ENCODE measurements at regions not wholly inside any gene's neighbourhood (a gene's known extent, or its start where the extent isn't known, plus 50 kb on each side); places are given as distances from the start of the nearest gene placed in this dataset.

GRCh38 chr2:18795906-18796305 lies 206.5 kb upstream of the NT5C1B start:
- intact Hi-C loops (cut with DNase I) = no loop called here
- DNase-seq (ENCODE audit: extremely low spot score in 2 of 2) = no peak
- peaks cover 8% of the 10 kb centered on the region for H3K4me1 ChIP-seq
- no peak overlapping the region for H3K4me3 ChIP-seq
- no peaks in the 10 kb centered on the region for H3K36me3 ChIP-seq
- H3K27ac ChIP-seq = no peak overlapping the region
- no peaks in the 10 kb centered on the region for H3K27me3 ChIP-seq
- no peaks in the 10 kb centered on the region for H3K9me3 ChIP-seq
- TF ChIP-seq POLR2AphosphoS5 (IDR thresholded peaks at IDR 0.05; ENCODE audit: insufficient read depth in 1 of 2, low read depth in 1 of 2) (no peak), CTCF (IDR thresholded peaks at IDR 0.05) (no peak)

DNA sequence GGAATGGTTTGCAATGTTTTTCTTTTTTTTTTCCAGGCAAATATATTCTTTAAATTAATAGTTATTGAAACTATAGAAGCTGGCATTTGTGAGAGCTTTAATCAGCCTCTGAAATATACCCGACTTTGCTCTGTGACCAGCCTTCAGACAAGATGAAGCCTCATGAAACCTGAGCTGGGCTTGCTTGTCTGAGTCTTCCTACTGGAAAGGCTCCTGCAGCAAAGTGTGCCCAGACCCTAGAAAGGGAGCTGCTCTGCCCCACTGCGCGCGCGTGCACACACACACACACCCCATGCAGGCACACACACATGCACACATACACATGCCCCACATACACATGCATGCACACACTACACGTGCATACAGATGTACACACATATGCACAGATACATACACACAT lies 203.3 kb upstream of the NT5C1B start:
- Histone ChIP-seq H3K27ac (no peak overlapping the region), H3K36me3 (no peaks in the 10 kb centered on the region), H3K9me3 (no peaks in the 10 kb centered on the region), H3K4me1 (peaks cover 8% of the 10 kb centered on the region), H3K4me3 (no peak overlapping the region), H3K27me3 (no peaks in the 10 kb centered on the region)
- DNase-seq (ENCODE audit: extremely low spot score in 2 of 2) = no peak
- TF ChIP-seq CTCF (IDR thresholded peaks at IDR 0.05) = no peak
- no peak for TF ChIP-seq POLR2A (IDR thresholded peaks at IDR 0.05)
- TF ChIP-seq POLR2AphosphoS5 (IDR thresholded peaks at IDR 0.05; ENCODE audit: insufficient read depth in 1 of 2, low read depth in 1 of 2) = no peak
- intact Hi-C loops (cut with DNase I) = no loop called here

DNA sequence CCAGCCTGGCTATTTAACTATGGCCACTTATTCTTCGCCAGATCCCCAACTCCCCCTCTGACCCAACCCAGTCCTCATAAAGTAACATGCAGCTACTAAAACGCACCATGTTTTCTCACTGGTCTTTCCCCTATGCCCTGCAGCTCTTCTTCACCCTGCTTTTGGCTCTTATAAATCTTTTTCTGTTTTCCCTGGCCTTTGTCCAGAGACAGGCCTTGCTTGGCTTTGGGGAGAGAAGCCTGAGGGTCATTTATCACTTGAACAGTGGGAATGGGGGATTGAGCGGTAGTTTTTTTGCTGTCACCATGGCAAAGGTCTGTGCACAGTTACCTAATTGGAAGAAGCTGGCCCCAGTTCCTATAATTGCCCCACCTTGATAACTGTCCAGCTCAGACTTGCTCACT lies 202.9 kb upstream of the NT5C1B start:
- Histone ChIP-seq H3K9me3 (no peaks in the 10 kb centered on the region), H3K36me3 (no peaks in the 10 kb centered on the region), H3K4me1 (peaks cover 8% of the 10 kb centered on the region), H3K27me3 (no peaks in the 10 kb centered on the region), H3K4me3 (no peak overlapping the region), H3K27ac (no peak overlapping the region)
- no peak for DNase-seq (ENCODE audit: extremely low spot score in 2 of 2)
- intact Hi-C loops (cut with DNase I) = no loop called here
- TF ChIP-seq POLR2A (IDR thresholded peaks at IDR 0.05) = no peak
- TF ChIP-seq POLR2AphosphoS5 (IDR thresholded peaks at IDR 0.05; ENCODE audit: insufficient read depth in 1 of 2, low read depth in 1 of 2) = no peak
- TF ChIP-seq CTCF (IDR thresholded peaks at IDR 0.05) = no peak

GRCh38 chr2:18791172-18791797 lies 201.9 kb upstream of the NT5C1B start:
- intact Hi-C loops (cut with DNase I) = no loop called here
- no peak overlapping the region for H3K27ac ChIP-seq
- no peak for DNase-seq (ENCODE audit: extremely low spot score in 2 of 2)
- no peaks in the 10 kb centered on the region for H3K36me3 ChIP-seq
- peaks cover 8% of the 10 kb centered on the region for H3K4me1 ChIP-seq
- no peaks in the 10 kb centered on the region for H3K27me3 ChIP-seq
- H3K4me3 ChIP-seq = no peak overlapping the region
- no peaks in the 10 kb centered on the region for H3K9me3 ChIP-seq
- TF ChIP-seq POLR2A (IDR thresholded peaks at IDR 0.05) (no peak), POLR2AphosphoS5 (IDR thresholded peaks at IDR 0.05; ENCODE audit: insufficient read depth in 1 of 2, low read depth in 1 of 2) (no peak), CTCF (IDR thresholded peaks at IDR 0.05) (no peak)

- Histone ChIP-seq H3K36me3 (no peaks in the 10 kb centered on the region), H3K27ac (no peak overlapping the region), H3K4me3 (no peak overlapping the region), H3K27me3 (no peaks in the 10 kb centered on the region), H3K9me3 (no peaks in the 10 kb centered on the region), H3K4me1 (peaks cover 8% of the 10 kb centered on the region)
- no peak for TF ChIP-seq CTCF (IDR thresholded peaks at IDR 0.05)
- intact Hi-C loops (cut with DNase I) = no loop called here
- no peak for DNase-seq (ENCODE audit: extremely low spot score in 2 of 2)
These were observed 201.3 kb upstream of the NT5C1B start for GRCh38 chr2:18790509-18791171.

All from vagina (tissue), 2 donors.